HL-60 (cell line): ENCODE measurements at regions not wholly inside any gene's neighbourhood (a gene's known extent, or its start where the extent isn't known, plus 50 kb on each side); places are given as distances from the start of the nearest gene placed in this dataset.
"Not testable (repeated sequence)": the region's sequence is repeated elsewhere in the genome, so short reads cannot be mapped to it uniquely, and the experiment has no call there.

Experiments used
- DNase-seq, 2 experiments: peaks; one replicate each; pipeline ENCODE4 v3.0.0-alpha.2; 2010 to 2020; ENCODE audit warnings: low read depth in 1 of 2, low spot score in 1 of 2
- H3K27ac ChIP-seq: fragments of 250-450 bp; sonication (Bioruptor Pico); replicated peaks from 2 replicates; pipeline ENCODE4 v1.5.1; 2020; ENCODE audit warnings: mild to moderate bottlenecking, moderate library complexity
- H3K27me3 ChIP-seq: fragments of 250-450 bp; sonication (Bioruptor Pico); 2 replicates; pipeline ENCODE4 v1.5.1; 2021; ENCODE audit warnings: mild to moderate bottlenecking, moderate library complexity; ENCODE audit not compliant: insufficient read depth, poor library complexity, severe bottlenecking
- H3K4me3 ChIP-seq: replicated peaks from 2 replicates; pipeline ENCODE4 v1.5.1; 2011; ENCODE audit warnings: mild to moderate bottlenecking, control low read depth, low read length; ENCODE audit not compliant: insufficient read depth
- CTCF ChIP-seq: IDR thresholded peaks from one replicate; pipeline ENCODE4 v1.5.1; 2011; ENCODE audit warnings: low read length, control low read depth, inconsistent platforms; ENCODE audit not compliant: insufficient read depth
- GABPA ChIP-seq: IDR thresholded peaks from 2 replicates; pipeline ENCODE4 v1.6.1; 2012; ENCODE audit warnings: low read depth
- POLR2AphosphoS5 ChIP-seq: IDR thresholded peaks from 2 replicates; pipeline ENCODE4 v1.6.1; 2012; ENCODE audit warnings: low read depth
- REST ChIP-seq: IDR thresholded peaks from 2 replicates; pipeline ENCODE4 v1.6.1; 2012; ENCODE audit warnings: low read depth; ENCODE audit not compliant: insufficient replicate concordance
- SPI1 ChIP-seq: IDR thresholded peaks from 2 replicates; pipeline ENCODE4 v1.6.1; 2012; ENCODE audit warnings: low read depth, mild to moderate bottlenecking, borderline replicate concordance

- Histone ChIP-seq H3K27me3 (no peaks in the 10 kb centered on the region), H3K27ac (no peak overlapping the region), H3K4me3 (no peak overlapping the region)
- DNase-seq = no peak
- no peak for TF ChIP-seq POLR2AphosphoS5
- no peak for TF ChIP-seq GABPA
- no peak for TF ChIP-seq CTCF
- no peak for TF ChIP-seq SPI1
- TF ChIP-seq REST = no peak
These were observed 63.0 kb upstream of the PTHLH start for GRCh38 chr12:28035500-28035899.

- TF ChIP-seq CTCF = no peak
- TF ChIP-seq GABPA = no peak
- TF ChIP-seq SPI1 = no peak; the same call in 1 of the 2 replicates
- TF ChIP-seq REST = no peak
- no peak for TF ChIP-seq POLR2AphosphoS5
- DNase-seq = no peak
- Histone ChIP-seq H3K27me3 (no peaks in the 10 kb centered on the region), H3K4me3 (no peak overlapping the region), H3K27ac (no peak overlapping the region)
These were observed 64.4 kb upstream of the PTHLH start for GRCh38 chr12:28036940-28037339.

- no peaks in the 10 kb centered on the region for H3K27me3 ChIP-seq
- no peak for DNase-seq
- TF ChIP-seq REST = no peak
- TF ChIP-seq GABPA = no peak
- TF ChIP-seq CTCF = no peak
- no peak for TF ChIP-seq POLR2AphosphoS5
- no peak overlapping the region for H3K4me3 ChIP-seq
- H3K27ac ChIP-seq = no peak overlapping the region
These were observed 67.7 kb upstream of the PTHLH start for GRCh38 chr12:28040246-28040645.

- not testable (repeated sequence) for H3K4me3 ChIP-seq, DNase-seq, H3K27me3 ChIP-seq, H3K27ac ChIP-seq
These were observed 74.1 kb upstream of the PTHLH start for GRCh38 chr12:28046600-28046999.
